ENCODE measurements at regions not wholly inside any gene's neighbourhood (a gene's known extent, or its start where the extent isn't known, plus 50 kb on each side); places are given as distances from the start of the nearest gene placed in this dataset.
"Not testable (repeated sequence)": the region's sequence is repeated elsewhere in the genome, so short reads cannot be mapped to it uniquely, and the experiment has no call there.

DNA sequence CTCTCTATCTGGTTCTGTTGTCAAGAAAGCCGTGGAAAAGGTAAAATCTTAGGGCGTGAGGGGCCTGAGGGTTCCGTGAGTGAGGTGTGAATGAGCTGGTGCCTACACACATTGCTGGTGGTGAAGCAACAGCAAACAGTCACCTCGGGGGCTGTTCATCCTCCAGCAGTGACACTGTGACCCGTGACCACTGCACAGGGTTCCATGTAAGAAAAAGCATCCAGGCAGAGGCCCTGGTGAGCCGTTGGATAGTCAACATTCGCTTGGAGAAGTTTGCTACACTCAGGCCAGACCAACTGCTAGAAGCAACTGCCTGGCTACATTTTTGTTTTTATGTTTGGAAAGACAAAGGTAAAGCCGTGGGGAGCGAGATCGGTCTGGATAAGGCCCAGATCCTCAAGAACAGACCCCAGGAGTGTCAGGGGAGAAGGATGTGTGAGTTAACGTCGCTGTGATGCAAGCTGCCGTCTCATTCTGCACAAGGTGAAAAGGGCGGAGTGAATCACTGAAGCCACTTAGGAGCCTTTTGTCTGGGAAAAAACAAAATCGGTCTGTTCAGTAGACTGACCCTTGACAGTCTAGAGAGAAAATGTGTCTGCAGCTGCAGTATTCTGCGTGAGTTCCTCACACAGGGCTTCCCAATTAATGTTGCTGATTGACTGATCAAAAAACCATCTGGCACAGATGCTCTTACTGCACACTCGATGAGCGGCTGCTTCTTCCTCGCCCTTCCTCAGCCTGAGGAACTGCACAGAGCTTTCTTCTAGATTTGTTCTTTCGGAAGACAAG, 404.0 kb downstream of the SMOC2 start:
- H3K27ac ChIP-seq: no peak overlapping the region
- H3K36me3 ChIP-seq: no peaks in the 10 kb centered on the region
- H3K4me1 ChIP-seq: no peaks in the 10 kb centered on the region
- no peaks in the 10 kb centered on the region; the same call in 1 of the 2 replicates for H3K27me3 ChIP-seq
- no peaks in the 10 kb centered on the region for H3K9me3 ChIP-seq (replicated peaks)
- H3K4me3 ChIP-seq: no peak overlapping the region
- no peak for DNase-seq

DNA sequence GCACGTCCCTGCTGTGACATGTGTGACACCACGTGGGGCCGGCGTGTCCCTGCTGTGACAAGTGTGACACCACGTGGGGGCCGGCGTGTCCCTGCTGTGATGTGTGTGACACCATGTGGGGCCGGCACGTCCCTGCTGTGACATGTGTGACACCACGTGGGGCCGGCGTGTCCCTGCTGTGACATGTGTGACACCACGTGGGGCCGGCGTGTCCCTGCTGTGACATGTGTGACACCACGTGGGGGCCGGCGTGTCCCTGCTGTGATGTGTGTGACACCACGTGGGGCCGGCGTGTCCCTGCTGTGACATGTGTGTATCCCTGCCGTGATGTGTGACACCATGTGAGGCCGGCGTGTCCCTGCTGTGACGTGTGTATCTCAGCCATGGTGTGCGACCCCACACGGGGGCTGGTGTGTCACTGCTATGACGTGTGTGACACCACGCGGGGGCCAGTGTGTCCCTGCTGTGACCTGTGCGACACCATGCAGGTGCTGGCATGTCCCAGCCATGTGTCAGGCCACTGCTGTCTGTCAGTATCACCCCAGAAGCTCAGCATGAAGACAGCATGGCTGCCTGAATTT, 401.7 kb downstream of the SMOC2 start:
- DNase-seq; H3K9me3 ChIP-seq (replicated peaks): not testable (repeated sequence)

DNA sequence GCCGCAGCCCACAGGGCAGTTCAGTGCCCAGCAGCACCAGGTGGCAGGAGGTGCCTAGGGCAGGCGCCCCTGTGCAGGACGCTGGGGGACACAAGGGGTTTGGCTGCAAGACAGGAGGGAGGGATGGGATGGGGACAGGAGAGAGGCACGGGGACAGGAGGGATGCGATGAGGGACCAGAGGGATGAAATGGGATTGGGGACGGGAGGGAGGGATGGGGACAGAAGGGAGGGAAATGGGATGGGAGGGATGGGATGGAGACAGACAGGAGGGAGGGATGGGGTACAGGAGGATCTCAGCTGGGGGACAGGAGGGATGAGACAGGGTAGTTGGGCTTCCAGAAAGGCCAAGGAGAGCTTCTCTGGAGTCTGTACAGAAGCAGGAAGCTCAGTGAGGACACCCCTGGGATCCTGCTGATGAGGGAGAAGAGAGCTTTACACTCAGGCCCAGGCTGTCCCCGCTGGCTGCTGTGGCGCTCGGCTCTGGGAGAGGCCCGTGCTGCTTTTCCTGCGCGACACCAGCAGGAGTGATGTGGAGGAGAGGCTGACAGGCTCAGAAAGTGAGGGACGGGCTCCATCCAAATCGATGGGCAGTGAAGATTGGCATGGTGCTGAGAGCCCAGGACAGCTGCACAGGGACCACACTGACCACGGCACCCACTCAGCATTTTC, 400.8 kb downstream of the SMOC2 start:
- Histone ChIP-seq H3K27me3 (peaks cover 3% of the 10 kb centered on the region; the same call in 1 of the 2 replicates), H3K4me1 (no peaks in the 10 kb centered on the region), H3K9me3 (replicated peaks) (no peaks in the 10 kb centered on the region), H3K27ac (no peak overlapping the region), H3K4me3 (no peak overlapping the region), H3K36me3 (no peaks in the 10 kb centered on the region)
- DNase-seq: no peak

More for the DNA sequence above, 401.7 kb downstream of the SMOC2 start:
- H3K4me3 ChIP-seq, H3K27ac ChIP-seq, H3K36me3 ChIP-seq, H3K27me3 ChIP-seq, H3K4me1 ChIP-seq: not testable (repeated sequence)

DNA sequence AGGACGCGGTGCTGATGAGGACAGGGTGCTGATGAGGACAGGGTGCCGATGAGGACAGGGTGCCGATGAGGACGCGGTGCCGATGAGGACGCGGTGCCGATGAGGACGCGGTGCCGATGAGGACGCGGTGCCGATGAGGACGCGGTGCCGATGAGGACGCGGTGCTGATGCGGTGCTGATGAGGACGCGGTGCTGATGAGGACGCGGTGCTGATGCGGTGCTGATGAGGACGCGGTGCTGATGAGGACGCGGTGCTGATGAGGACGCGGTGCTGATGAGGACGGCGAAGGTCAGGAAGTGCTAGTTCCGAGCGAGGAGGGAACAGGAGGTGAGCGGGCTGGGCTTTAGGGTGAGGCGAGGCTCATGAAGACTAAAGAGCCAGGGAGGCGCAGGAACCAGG, 399.9 kb downstream of the SMOC2 start:
- DNase-seq; H3K4me1 ChIP-seq; H3K27ac ChIP-seq; H3K4me3 ChIP-seq; H3K27me3 ChIP-seq; H3K9me3 ChIP-seq (replicated peaks); H3K36me3 ChIP-seq: not testable (repeated sequence)

DNA sequence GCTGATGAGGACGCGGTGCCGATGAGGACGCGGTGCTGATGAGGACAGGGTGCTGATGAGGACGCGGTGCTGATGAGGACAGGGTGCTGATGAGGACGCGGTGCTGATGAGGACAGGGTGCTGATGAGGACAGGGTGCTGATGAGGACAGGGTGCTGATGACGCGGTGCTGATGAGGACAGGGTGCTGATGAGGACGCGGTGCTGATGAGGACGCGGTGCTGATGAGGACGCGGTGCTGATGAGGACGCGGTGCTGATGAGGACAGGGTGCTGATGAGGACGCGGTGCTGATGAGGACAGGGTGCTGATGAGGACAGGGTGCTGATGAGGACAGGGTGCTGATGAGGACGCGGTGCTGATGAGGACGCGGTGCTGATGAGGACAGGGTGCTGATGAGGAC, 399.3 kb downstream of the SMOC2 start:
- H3K4me3 ChIP-seq; H3K36me3 ChIP-seq; H3K9me3 ChIP-seq (replicated peaks); DNase-seq; H3K27me3 ChIP-seq; H3K27ac ChIP-seq; H3K4me1 ChIP-seq: not testable (repeated sequence)

DNA sequence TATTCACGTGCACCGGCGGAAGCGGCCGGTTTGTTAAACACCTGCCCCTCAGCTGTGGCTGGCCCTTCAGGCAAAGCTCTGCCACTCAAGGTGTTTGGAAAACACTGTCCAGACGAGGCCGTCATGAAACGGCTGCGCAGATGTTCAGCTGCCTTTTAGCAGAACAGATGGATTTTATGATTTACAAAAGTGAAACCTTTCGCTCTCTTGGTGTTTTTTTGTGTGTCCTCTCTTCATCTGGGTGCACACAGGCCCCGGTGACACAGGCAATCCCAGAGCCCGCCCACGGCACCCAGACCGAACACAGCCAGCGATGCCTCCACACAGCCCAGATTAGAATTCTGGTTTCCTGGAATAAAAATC, 397.0 kb downstream of the SMOC2 start:
- no peaks in the 10 kb centered on the region for H3K4me1 ChIP-seq
- H3K27me3 ChIP-seq: peaks cover 16% of the 10 kb centered on the region
- H3K27ac ChIP-seq: no peak overlapping the region
- no peak for DNase-seq
- no peak overlapping the region for H3K4me3 ChIP-seq
- H3K36me3 ChIP-seq: no peaks in the 10 kb centered on the region
- H3K9me3 ChIP-seq (replicated peaks): no peaks in the 10 kb centered on the region

DNA sequence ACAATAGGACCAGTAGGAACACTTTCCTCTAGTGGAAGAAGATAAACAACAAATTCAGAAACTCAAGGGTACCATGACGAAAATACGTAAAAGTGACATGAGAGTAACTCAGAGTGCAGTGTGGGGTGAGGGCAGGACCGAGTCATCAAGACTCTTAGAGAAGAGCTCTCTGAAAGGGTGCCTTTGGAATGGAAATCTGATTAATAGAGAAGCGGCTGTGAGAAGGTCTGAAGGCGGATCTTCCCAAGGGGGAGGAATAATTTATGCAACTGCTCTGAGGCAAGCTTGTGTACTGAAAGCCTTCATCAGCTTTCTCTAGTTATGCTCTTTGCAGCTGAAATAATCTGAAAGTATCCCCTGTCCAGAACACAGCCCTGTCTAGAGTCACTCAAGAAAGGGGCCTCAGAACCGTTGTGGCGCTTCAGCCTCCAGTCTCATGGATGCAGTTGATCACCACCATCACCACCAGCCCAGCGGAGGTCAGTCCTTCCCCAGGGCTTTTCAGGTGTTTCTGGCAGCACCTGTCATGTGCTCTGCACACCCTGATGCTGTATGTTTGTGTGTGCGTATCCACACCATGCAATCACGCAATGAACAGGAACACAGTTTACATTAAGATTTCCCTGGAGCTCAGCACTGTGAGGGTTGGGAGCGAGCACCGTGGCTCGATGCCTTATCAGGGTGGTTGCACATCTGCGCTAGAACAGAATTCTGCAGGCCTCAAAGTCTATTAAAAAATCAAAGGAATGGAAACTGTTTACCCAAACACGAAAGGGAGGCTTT, 396.5 kb downstream of the SMOC2 start:
- no peak for DNase-seq
- H3K27ac ChIP-seq: no peak overlapping the region
- H3K36me3 ChIP-seq: no peaks in the 10 kb centered on the region

DNA sequence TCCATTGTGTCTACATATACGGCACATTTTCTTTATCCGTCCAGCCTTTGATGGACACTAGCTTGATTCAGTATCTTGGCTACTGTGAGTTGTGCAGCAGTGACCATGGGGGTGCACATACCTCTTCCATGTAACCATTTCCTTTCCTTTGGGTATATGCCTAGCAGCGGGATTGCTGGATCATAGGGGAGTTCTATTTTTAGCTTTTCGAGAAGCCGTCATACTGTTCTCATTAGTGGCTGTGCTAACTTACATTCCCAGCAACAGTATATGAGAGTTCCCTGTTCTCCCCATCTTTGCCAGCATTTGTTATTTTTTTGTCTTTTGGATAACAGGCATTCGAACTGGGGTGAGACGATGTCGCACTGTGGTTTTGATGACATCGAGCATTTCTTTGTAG, 395.0 kb downstream of the SMOC2 start:
- no peak for DNase-seq
- Histone ChIP-seq H3K9me3 (replicated peaks) (no peaks in the 10 kb centered on the region), H3K4me3 (no peak overlapping the region)

More for the DNA sequence above, 396.5 kb downstream of the SMOC2 start:
- no peaks in the 10 kb centered on the region for H3K9me3 ChIP-seq (replicated peaks)
- H3K4me1 ChIP-seq: no peaks in the 10 kb centered on the region
- H3K4me3 ChIP-seq: no peak overlapping the region
- H3K27me3 ChIP-seq: peaks cover 17% of the 10 kb centered on the region

DNA sequence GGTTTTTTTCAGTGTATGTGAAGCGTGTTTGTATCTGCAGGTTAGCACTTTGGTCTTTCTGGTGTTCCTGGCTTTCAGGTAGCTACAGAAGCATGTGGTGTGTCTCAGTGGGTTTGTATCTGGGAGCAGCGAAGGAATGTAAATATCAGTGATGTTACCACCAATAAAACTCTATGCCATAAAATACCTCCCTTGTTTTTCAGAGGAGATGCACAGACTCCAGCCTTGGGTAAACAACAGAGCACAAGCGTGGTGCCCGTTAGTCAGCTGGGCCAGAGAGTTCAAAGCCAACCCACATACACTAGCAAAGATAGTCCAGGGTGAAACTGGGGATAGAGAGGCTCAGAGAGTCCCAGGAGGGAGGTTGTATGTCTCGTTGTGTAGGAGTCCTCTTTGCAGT, 393.8 kb downstream of the SMOC2 start:
- no peak overlapping the region for H3K4me3 ChIP-seq
- H3K27ac ChIP-seq: no peak overlapping the region
- no peaks in the 10 kb centered on the region for H3K9me3 ChIP-seq (replicated peaks)
- H3K4me1 ChIP-seq: no peaks in the 10 kb centered on the region
- peaks cover 17% of the 10 kb centered on the region for H3K27me3 ChIP-seq
- DNase-seq: no peak
- H3K36me3 ChIP-seq: no peaks in the 10 kb centered on the region

More for the DNA sequence above, 395.0 kb downstream of the SMOC2 start:
- Histone ChIP-seq H3K36me3 (no peaks in the 10 kb centered on the region), H3K27ac (no peak overlapping the region), H3K27me3 (peaks cover 17% of the 10 kb centered on the region), H3K4me1 (no peaks in the 10 kb centered on the region)

DNA sequence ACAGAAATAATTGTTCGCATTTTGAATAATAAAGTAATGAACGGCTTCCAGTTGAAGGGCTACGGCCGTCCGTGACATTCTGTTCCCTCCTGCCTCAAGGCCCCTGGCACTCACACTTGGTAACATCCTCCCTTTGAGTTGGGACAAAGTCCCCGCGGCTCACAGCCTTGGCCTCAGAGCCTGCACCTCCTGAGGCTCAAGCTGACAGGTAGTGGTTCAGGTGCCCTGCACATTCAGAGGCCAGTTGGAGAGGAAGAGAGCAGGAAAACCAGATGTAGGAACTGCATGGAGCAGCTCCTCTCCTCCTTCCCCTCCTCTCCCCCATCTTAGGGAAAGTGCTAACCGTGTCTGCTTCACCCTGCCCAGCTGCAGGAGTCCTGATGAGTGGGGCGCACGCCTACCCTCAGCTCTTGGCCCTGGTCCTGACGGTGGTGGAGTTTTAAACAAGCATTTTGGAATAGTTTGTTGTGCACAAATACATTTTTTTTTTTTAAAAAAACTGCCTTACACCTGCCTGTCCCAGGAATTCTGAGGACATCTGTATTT, 393.1 kb downstream of the SMOC2 start:
- Histone ChIP-seq H3K36me3 (no peaks in the 10 kb centered on the region), H3K4me3 (no peak overlapping the region)

DNA sequence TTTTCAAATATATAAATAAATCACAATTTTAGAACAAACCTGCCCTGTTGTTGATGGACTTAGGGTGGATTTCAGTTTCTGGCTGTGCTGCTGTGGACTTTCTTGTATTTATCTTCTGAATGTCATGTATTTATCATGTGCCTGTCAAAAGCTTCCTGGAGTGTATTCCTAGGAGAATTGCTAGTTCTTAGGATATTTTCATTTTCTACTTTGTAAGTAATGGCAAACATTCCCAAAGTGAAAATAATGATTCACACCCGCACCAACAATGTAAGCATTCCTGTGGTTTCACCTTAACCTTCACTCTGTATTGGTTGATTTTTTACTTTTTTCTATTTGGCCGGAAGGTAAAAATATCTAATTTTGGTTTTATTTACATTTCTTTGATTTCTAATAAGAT, 387.8 kb downstream of the SMOC2 start:
- no peaks in the 10 kb centered on the region for H3K36me3 ChIP-seq
- H3K27ac ChIP-seq: no peak overlapping the region
- 0 out of 2 replicates have a peak, but pooled peaks cover 4% of the 10 kb centered on the region for H3K4me1 ChIP-seq
- no peaks in the 10 kb centered on the region for H3K9me3 ChIP-seq (replicated peaks)
- peaks cover 15% of the 10 kb centered on the region for H3K27me3 ChIP-seq
- H3K4me3 ChIP-seq: no peak overlapping the region
- no peak for DNase-seq

More for the DNA sequence above, 393.1 kb downstream of the SMOC2 start:
- Histone ChIP-seq H3K9me3 (replicated peaks) (no peaks in the 10 kb centered on the region), H3K4me1 (0 out of 2 replicates have a peak, but pooled peaks cover under 1% of the 10 kb centered on the region), H3K27ac (no peak overlapping the region), H3K27me3 (peaks cover 17% of the 10 kb centered on the region)
- no peak for DNase-seq

DNA sequence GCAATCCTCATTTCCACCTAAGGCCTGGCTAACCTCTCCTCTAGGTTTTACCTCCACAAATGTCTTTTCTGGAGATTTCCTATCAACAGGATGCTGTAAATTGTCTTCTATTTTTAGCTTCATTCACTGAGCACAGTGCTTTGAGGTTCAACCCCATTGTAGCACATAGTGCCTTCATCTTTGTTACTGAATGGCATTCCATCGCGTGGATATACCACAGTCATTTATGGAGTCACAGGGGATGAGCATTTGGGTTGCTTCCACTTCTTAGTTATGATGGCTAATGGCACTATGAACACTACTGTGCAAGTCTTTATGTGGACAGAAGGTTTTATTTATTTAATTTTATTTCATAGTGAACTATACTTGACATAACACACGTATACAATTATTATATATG, 387.1 kb downstream of the SMOC2 start:
- Histone ChIP-seq H3K4me1 (0 out of 2 replicates have a peak, but pooled peaks cover 4% of the 10 kb centered on the region), H3K9me3 (replicated peaks) (no peaks in the 10 kb centered on the region), H3K27ac (no peak overlapping the region), H3K4me3 (no peak overlapping the region), H3K36me3 (no peaks in the 10 kb centered on the region), H3K27me3 (peaks cover 7% of the 10 kb centered on the region)
- no peak for DNase-seq

DNA sequence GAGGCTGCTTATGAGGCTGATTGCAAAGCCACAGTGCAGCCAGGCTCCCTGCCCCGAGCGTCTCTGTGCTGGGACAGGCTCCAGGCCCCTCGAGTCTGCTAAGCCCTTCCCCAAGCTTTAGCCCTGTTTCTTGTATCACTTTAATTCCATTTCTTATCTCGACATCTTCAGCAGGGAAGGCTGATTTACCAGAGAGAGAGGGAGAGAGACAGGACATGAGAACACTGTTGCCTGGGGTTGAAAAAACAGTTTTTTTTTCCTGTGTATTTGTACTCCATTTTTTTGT, 386.5 kb downstream of the SMOC2 start:
- no peak overlapping the region for H3K4me3 ChIP-seq
- H3K36me3 ChIP-seq: no peaks in the 10 kb centered on the region
- no peak overlapping the region for H3K27ac ChIP-seq
- H3K4me1 ChIP-seq: 0 out of 2 replicates have a peak, but pooled peaks cover 4% of the 10 kb centered on the region
- H3K27me3 ChIP-seq: peaks cover 6% of the 10 kb centered on the region
- H3K9me3 ChIP-seq (replicated peaks): no peaks in the 10 kb centered on the region
- DNase-seq: no peak

DNA sequence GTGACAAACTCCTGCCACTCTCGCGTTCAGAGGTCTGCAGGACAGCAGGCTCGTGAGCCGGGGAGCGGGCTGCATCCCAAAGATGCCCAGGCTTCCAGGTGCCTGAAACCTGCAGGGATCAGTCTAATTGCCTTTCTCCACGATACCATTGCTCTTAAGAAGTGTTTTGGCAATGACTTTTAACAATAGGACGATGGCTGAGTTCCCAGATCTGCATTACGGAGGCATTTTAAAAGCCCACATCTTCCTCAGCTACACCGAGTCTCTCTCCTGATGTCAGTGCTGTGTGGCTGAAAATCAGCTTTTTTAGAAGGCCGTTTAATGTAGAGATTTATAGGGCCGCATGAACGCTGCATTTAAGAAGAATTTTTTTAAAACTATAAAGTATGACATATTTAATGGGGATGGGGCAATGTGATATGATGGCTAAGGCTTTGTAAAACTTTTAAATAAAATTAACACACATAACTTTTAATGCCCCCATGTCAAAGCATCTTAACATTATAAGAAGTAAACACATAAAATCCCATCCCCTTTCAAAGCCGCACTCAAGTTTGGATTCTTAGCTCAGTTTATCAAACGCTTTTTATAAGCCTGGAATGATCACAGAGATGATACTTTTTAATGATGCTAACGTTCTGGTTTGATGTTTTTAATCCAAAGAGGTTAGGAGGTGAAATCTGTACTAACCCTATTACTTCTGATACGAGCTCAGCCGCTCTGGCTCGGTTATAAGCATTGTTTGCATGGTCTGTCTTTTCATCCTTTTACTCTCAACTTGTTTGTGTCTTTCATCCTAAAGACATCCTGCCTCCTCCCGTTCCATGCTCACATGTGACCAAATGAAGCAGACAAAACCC, 386.0 kb downstream of the SMOC2 start:
- DNase-seq: no peak
- H3K27ac ChIP-seq: no peak overlapping the region
- H3K9me3 ChIP-seq (replicated peaks): no peaks in the 10 kb centered on the region
- H3K4me1 ChIP-seq: 0 out of 2 replicates have a peak, but pooled peaks cover 4% of the 10 kb centered on the region
- H3K27me3 ChIP-seq: peaks cover 6% of the 10 kb centered on the region; the same call in 1 of the 2 replicates
- no peaks in the 10 kb centered on the region for H3K36me3 ChIP-seq
- no peak overlapping the region for H3K4me3 ChIP-seq

Measured in SJCRH30 (cell line).